K562 (cell line): ENCODE measurements at regions not wholly inside any gene's neighbourhood (a gene's known extent, or its start where the extent isn't known, plus 50 kb on each side); places are given as distances from the start of the nearest gene placed in this dataset.
"Not testable (repeated sequence)": the region's sequence is repeated elsewhere in the genome, so short reads cannot be mapped to it uniquely, and the experiment has no call there.

Experiments used
- ATAC-seq: fragments of 200-7000 bp; cut with Tn5 transposase; 3 replicates; pipeline ENCODE4 v1.9.1; 2020; ENCODE audit warnings: moderate library complexity
- BruUV-seq: library from RNA; stranded (reverse); fragments of 400-500 nt; replicated peaks from 2 replicates; lab custom pipeline; 2021; lab: Mats Ljungman, UMichigan
- CTCF ChIA-PET: fragments of 300-600 bp; formaldehyde crosslinking; extraction: SDS; loops from one replicate; lab custom pipeline; 2021; ENCODE audit warnings: low intra/inter-chr PET ratio; lab: Yijun Ruan, JAX
- POLR2A ChIA-PET: fragments of 300-600, 350-650 bp; sonication (Branson Sonifier 250); formaldehyde crosslinking; extraction: SDS; loops from one replicate; lab custom pipeline; 2021; ENCODE audit warnings: antibody characterized with exemption, inconsistent platforms; lab: Yijun Ruan, JAX
- DNase-seq, 4 experiments: peaks; one replicate each; pipeline versions ENCODE4 v3.0.0 to v3.0.0-alpha.2; 2011 to 2018; ENCODE audit warnings: low spot score in 3 of 4, mixed read lengths in 3 of 4; ENCODE audit errors: extremely low read depth in 1 of 4
- FAIRE-seq: peaks from 2 replicates; lab custom pipeline; 2011; peaks lifted over from hg19 to GRCh38; lab: Jason Lieb, UNC
- H2AFZ ChIP-seq: 2 replicates; pipeline ENCODE4 v1.6.0; 2011; ENCODE audit warnings: low read depth, low read length, control low read depth, inconsistent platforms
- H3K27ac ChIP-seq: fragments of 200-600 bp; 3 replicates; pipeline ENCODE4 v1.8.0; 2011; ENCODE audit warnings: low read depth, mild to moderate bottlenecking, control low read depth, inconsistent platforms, low read length, moderate library complexity, mixed read lengths; ENCODE audit errors: extremely low read depth
- H3K27me3 ChIP-seq, 2 experiments: fragments of 300-600 bp in 1 of 2; 2 replicates in 1 of 2; 3 replicates in 1 of 2; pipeline versions ENCODE4 v1.6.0 to v1.8.0; 2011; ENCODE audit warnings: inconsistent platforms in 2 of 2, low read length in 2 of 2, mild to moderate bottlenecking in 1 of 2, mixed read lengths in 1 of 2, moderate library complexity in 1 of 2; ENCODE audit not compliant: control insufficient read depth in 2 of 2, insufficient read depth in 2 of 2
- H3K36me3 ChIP-seq: fragments of 300-600 bp; 3 replicates; pipeline ENCODE4 v1.8.0; 2011; ENCODE audit warnings: mild to moderate bottlenecking, low read length, inconsistent platforms; ENCODE audit not compliant: control insufficient read depth, insufficient read depth
- H3K4me1 ChIP-seq, 2 experiments: fragments of 200-600 bp in 1 of 2; replicated peaks in 1 of 2; 2 replicates in 1 of 2; 3 replicates in 1 of 2; pipeline versions ENCODE4 v1.5.1 to v1.8.0; 2011; ENCODE audit warnings: inconsistent platforms in 2 of 2, low read length in 2 of 2, mild to moderate bottlenecking in 1 of 2, mixed read lengths in 1 of 2, moderate library complexity in 1 of 2; ENCODE audit not compliant: control insufficient read depth in 2 of 2, insufficient read depth in 2 of 2
- H3K4me2 ChIP-seq: 2 replicates; pipeline ENCODE4 v1.6.1; 2011; ENCODE audit warnings: low read length, control low read depth, inconsistent platforms, mixed read lengths; ENCODE audit not compliant: insufficient read depth
- H3K4me3 ChIP-seq: fragments of 200-600 bp; sonication (generic), shearing (Covaris generic); 2 replicates; pipeline ENCODE4 v1.5.1; 2016; ENCODE audit warnings: control low read depth, inconsistent platforms
- H3K79me2 ChIP-seq: fragments of 200-600 bp; 3 replicates; pipeline ENCODE4 v1.8.0; 2011; ENCODE audit warnings: low read length, inconsistent platforms; ENCODE audit not compliant: control insufficient read depth, insufficient read depth
- H3K9ac ChIP-seq, 2 experiments: 2 replicates each; pipeline versions ENCODE4 v1.6.0 to v1.6.1; 2011; ENCODE audit warnings: low read depth in 2 of 2, low read length in 2 of 2, control low read depth in 1 of 2, inconsistent platforms in 1 of 2, mild to moderate bottlenecking in 1 of 2, mixed read lengths in 1 of 2; ENCODE audit not compliant: insufficient read depth in 1 of 2
- H3K9me1 ChIP-seq: one replicate; pipeline ENCODE4 v1.6.0; 2011; ENCODE audit warnings: inconsistent platforms, mild to moderate bottlenecking, low read length, moderate library complexity; ENCODE audit not compliant: control insufficient read depth, insufficient read depth
- H3K9me3 ChIP-seq: replicated peaks from 2 replicates; pipeline ENCODE4 v1.5.1; 2011; ENCODE audit warnings: low read depth, low read length, inconsistent platforms; ENCODE audit not compliant: control insufficient read depth, insufficient read depth
- H4K20me1 ChIP-seq: replicated peaks from 2 replicates; pipeline ENCODE4 v1.6.1; 2011; ENCODE audit warnings: low read length, inconsistent platforms, mixed read lengths; ENCODE audit not compliant: control insufficient read depth, insufficient read depth
- FOXM1 ChIP-seq, 2 experiments: fragments of 450-650 bp in 1 of 2; sonication (generic) in 1 of 2; formaldehyde crosslinking in 1 of 2; IDR thresholded peaks; 2 replicates each; pipeline versions ENCODE4 v1.6.1 to v1.9.0; 2017 to 2022; ENCODE audit warnings: low read depth in 2 of 2, mild to moderate bottlenecking in 2 of 2, missing genetic modification reagents in 1 of 2, moderate library complexity in 1 of 2
- RCOR1 ChIP-seq, 2 experiments: IDR thresholded peaks; 2 replicates each; pipeline ENCODE4 v1.6.1; 2012; ENCODE audit warnings: low read depth in 2 of 2, low read length in 2 of 2, borderline replicate concordance in 1 of 2, improper control_type of control experiment in 1 of 2
- WGBS: fragments of 100-300 bp; shearing (Covaris generic); methylation state at CpG from one replicate; pipeline ENCODE4 v1.1.6; 2016; ENCODE audit warnings: low coverage, mixed read lengths; ENCODE audit not compliant: insufficient coverage; ENCODE audit errors: missing lambda C conversion rate; 5-methylcytosine and 5-hydroxymethylcytosine counted together
- in situ Hi-C: fragments of 300-500 bp; cut with MboI; formaldehyde crosslinking; loops from 4 replicates; pipeline ENCODE4 v1.15.0; 2018; ENCODE audit warnings: inconsistent platforms, mixed read lengths
- intact Hi-C: fragments of 100-400 bp; cut with micrococcal nuclease; formaldehyde crosslinking; loops from 2 replicates; pipeline ENCODE4 v1.14.2; 2022

GRCh38 chr4:132495267-132495812, 653.8 kb upstream of the PCDH10 start:
- H4K20me1 ChIP-seq, H3K4me2 ChIP-seq, H3K9me3 ChIP-seq, in situ Hi-C loops, H3K9ac ChIP-seq, intact Hi-C loops, ATAC-seq, FAIRE-seq, H2AFZ ChIP-seq, DNase-seq, H3K4me3 ChIP-seq, H3K4me1 ChIP-seq, POLR2A ChIA-PET, H3K36me3 ChIP-seq, CTCF ChIA-PET, H3K27ac ChIP-seq, H3K9me1 ChIP-seq, BruUV-seq, H3K79me2 ChIP-seq, H3K27me3 ChIP-seq: not testable (repeated sequence)
- 5% methylated on average over 6 of the region's 9 CpGs for WGBS

DNA sequence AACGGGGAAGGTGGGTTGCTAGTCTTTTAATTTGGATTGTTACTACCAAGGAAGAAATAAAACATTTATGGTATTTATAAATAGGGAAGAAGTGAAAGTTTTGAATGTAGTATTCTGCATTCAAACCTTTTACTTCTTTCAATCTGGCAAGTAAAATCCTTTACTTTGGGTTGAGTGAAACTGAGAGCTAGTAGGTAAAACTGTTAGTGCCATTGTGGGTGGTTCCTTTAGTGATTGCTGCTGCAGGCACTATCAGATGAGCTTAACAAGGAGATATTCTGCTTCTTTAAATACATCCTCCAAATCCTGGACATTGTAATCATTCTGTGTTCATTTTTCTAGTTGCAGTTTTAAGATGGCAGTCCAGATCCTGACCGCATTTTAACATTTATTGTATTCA, 650.9 kb upstream of the PCDH10 start:
- POLR2A ChIA-PET: no interaction called here
- no TSS peak for BruUV-seq
- no peak for TF ChIP-seq FOXM1 (IDR thresholded peaks at IDR 0.05; ENCODE audit: low read depth)
- TF ChIP-seq FOXM1 (CRISPR knock-in tag; IDR thresholded peaks at IDR 0.05; ENCODE audit: low read depth): no peak
- TF ChIP-seq RCOR1 (IDR thresholded peaks at IDR 0.05; ENCODE audit: borderline replicate concordance in 1 of 2, low read depth in 2 of 2, low read length in 2 of 2): no peak

More for the DNA sequence above, 650.9 kb upstream of the PCDH10 start:
- Histone ChIP-seq H3K27me3 (no peaks in the 10 kb centered on the region), H3K36me3 (no peaks in the 10 kb centered on the region), H4K20me1 (no peaks in the 10 kb centered on the region), H3K9me1 (no peaks in the 10 kb centered on the region), H3K4me2 (no peak overlapping the region), H3K4me3 (no peak overlapping the region), H3K79me2 (no peaks in the 10 kb centered on the region), H3K9ac (no peak overlapping the region), H2AFZ (no peak overlapping the region), H3K27ac (no peak overlapping the region), H3K9me3 (no peaks in the 10 kb centered on the region), H3K4me1 (no peaks in the 10 kb centered on the region)
- DNase-seq (no peak), FAIRE-seq (no peak), ATAC-seq (no peak)
- 0% methylated on average over 2 of the region's 2 CpGs for WGBS
- CTCF ChIA-PET: interaction anchor here (0.5 kb wide), 1 partner anchor 18 kb away, joined by 3 read pairs; no protein-coding TSS in a partner anchor
- in situ Hi-C loops: no loop called here
- intact Hi-C loops: no loop called here
